ENCODE measurements at regions not wholly inside any gene's neighbourhood (a gene's known extent, or its start where the extent isn't known, plus 50 kb on each side); places are given as distances from the start of the nearest gene placed in this dataset.

DNA sequence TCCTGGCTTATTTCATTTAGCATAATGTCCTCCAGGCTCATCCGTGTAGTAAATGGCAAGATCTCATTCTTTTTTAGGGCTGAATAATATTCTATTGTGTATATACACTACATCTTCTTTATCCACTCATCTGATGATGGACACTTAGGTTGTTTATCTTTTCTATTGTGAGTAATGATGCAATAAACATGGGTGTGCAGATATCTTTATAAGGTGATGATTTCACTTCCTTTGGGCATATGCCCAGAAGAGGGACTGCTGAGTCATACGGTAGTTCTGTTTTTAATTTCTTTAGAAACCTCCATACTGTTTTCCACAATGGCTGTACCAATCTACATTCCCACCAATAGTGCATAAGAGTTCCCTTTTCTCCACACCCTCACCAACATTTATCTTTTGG, 317.6 kb upstream of the CNKSR2 start:
- DNase-seq = no peak

DNA sequence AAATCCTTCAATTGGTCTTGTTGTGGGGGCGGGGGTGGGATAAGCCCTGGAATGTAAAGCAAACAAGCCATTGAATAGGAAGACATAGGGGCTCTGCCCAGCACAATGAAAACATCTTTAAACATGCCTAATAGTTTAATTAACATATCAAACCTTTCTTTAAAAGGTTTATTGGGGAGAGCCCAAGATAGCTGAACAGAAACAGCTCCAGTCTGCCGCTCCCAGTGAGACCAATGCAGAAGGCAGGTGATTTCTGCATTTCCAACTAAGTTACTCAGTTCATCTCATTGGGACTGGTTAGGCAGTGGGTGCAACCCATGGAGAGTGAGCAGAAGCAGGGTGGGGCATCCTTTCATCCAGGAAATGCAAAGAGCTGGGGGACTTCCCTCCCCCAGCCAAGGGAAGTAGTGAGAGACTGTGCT, 327.2 kb upstream of the CNKSR2 start:
- DNase-seq = no peak

DNA sequence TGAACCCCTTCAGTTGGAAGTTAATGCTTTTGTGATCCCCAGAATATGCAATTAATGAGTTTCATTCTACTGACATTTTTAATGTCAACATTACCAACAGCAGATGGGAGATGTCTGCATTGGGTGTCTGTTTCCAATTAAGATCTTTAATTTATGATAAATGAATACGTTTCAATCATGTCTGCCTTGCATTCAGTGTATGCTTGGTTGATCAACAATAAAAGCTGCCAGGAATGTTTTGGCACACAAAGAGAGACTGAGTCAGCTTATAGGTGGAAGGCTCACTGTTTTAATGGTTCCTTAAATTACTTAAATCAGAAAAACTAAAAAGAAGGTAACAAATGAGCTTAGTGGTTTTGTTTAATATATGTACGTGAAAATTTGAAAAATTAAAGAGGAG, 359.9 kb upstream of the CNKSR2 start:
- no peak for DNase-seq

DNA sequence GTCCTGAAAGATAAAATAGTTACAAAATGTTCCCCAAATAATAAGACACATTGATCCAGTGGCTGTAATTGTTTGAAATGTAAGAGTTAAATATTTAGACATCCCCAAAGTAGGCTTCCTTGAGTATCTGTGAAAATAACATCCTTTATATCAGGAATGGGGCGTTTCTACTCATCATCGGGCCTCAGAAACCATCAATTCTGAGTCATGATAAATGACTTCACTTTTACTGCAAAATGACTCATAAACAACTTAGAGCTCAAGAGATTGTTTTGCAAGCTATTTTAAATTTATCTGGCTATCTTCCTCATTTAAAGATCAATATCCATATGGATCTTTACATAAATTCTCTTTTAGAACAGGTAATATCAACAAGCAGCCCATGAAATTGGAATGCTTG, 369.4 kb upstream of the CNKSR2 start:
- DNase-seq = no peak

DNA sequence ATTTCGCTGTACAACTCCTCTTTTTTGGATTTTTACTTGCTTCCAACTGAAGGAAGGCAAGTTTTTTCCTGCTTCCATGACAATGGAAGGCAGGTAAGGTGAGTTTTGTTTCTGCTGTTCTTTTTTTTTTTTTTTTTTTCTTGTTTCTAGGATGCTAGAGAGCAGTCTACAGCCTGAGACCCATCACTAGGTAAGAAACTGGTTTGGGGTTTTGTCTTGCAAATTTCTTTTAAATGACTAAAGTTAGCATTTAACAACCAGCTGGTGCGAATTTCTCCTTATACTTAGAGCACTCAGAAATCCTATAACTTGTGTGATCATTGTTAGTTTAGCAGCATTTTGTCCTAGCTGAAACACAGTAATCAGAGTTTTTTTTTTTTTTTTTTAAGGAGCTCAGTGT, 378.4 kb upstream of the CNKSR2 start:
- no peak for DNase-seq

DNA sequence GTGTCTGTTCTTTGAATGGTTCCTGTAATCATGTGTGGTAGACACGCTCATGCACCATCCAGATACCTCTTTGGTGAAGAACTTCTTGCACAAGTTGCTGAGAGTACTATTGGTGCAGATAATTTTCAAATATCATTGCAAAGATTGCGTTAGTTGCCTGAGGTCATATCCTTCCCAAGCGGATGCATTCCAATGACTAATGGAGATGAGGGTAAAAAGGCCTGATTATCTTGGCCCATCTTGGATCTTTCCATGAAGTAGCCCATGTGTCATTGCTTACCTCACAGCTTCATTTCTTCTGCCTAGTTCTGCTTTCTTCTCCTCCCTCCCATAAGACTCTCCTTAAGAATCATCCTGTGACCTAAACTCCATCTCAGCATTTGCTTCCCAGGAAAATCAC, 384.9 kb upstream of the CNKSR2 start:
- DNase-seq = no peak

DNA sequence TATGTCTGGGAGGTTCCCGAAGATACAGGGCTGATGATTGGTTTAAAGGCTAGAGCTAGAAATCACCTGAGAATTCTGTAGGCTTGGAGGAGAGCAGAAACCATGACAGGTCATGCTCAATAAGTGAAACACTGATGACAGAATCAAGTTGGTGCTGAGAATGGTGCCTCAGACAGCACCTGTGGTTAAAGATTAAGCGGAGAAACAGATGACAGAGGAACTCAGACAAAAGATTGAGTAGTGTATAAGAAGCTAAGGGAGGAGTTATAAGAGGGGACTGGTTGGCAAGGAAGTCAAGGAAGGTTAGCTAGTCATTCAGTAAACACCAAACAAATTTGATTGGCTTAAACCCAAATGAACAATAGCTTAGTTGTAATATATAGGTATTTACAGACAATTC, 385.4 kb upstream of the CNKSR2 start:
- DNase-seq = no peak

DNA sequence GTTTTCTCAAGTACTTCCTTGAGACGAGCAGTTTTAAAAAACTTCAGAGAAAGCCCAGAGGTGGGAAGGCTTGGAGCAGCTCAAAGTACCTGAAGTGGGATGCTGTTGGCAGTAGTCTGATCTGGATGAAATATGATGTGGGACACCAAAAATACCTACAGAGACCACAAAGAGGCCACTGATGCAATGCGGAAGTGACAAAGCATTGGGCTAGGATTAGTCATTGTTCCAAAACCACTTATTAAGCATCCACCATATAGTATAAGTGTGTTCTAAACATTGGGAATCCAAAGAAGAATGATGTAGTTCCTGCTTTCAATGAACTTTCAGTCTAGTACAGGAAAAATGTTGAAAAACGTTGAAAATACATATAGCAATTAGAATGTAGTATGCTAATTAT, 386.1 kb upstream of the CNKSR2 start:
- no peak for DNase-seq

DNA sequence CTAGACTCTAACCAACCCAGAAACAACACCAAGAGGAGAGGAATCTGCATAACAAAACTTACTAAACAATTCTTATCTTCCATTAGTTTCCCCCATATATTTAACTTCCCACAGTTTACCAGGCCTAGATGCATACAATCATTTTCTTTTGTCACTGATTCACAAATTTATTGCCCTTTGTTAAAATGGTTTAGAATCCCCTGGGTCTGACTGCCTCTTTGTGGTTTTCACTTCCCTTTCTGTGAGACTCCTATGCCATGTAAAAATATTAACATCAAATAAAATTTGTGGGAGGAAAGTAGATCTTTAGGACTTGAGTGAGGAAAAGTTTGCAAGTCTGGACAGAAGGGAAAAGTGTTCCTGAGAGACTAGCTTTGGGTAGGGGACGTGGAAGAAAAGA, 393.8 kb upstream of the CNKSR2 start:
- no peak for DNase-seq

DNA sequence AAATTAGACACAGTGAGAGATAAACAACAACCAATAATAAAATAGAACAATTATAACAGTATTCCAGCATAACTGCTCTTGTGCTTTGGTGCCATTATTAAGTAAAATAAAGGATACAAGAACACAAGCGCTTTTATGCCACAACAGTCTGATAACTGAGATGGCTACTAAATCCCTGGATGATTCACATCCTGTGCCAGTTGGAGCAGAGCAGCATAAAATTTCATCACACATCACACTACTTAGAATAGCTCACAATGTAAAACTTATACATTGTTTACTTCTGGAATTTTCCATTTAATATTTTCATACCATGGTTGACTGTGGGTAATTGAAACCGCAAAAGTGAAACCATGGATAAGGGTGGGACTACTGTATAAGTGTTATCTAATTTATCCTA, 399.9 kb upstream of the CNKSR2 start:
- no peak for DNase-seq

DNA sequence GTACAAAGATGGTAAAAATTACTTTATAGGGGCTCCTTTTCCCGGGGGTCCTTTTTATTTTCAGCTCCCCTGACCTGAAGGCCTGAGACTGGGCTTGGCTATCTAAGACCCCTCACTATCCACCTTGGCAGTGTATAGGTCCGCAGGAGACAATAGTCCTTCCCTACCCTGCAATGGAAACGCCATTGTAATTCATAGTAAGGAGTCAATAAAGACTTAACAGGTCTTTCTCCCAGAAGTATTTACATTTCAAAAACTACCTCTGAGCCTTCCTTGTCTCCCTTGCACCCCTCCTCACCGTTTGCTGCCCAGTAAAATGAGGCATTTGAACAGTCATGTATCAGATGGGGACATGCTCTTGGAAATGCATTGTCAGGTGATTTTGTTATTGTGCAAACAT, 401.2 kb upstream of the CNKSR2 start:
- no peak for DNase-seq

DNA sequence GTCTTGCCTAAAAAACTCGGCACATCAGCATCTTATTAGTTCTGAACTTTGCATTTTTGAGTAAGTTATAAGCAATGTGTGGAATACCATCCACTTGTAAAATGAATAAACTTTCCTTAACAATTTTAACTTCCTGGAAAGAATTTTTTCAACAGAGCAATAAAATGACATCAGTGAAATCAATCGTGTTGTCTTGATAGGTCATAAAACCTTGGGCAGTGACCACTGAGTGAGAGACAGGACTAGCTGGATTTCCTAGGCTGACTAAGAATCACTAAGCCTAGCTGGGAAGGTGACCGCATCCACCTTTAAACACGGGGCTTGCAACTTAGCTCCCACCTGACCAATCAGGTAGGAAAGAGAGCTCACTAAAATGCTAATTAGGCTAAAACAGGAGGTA, 403.0 kb upstream of the CNKSR2 start:
- DNase-seq = no peak

DNA sequence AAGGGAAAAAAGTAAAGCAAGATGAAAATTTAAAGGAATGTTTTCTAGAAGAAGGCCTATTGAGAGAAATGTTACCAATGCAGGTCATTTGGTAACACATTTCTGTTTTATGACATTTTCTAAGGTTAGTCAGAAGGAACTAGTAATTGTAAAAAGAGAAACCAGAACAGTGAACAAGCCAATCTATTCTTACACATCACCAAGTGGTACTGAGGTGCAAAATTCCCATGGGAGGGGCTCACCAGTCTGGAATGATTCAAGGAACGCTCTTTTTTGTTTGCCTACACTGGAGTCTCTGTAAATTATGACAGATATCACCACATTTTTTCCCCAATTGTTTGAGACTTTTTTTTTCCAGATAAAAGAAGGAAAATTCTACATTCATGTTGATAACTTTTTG, 404.7 kb upstream of the CNKSR2 start:
- no peak for DNase-seq

DNA sequence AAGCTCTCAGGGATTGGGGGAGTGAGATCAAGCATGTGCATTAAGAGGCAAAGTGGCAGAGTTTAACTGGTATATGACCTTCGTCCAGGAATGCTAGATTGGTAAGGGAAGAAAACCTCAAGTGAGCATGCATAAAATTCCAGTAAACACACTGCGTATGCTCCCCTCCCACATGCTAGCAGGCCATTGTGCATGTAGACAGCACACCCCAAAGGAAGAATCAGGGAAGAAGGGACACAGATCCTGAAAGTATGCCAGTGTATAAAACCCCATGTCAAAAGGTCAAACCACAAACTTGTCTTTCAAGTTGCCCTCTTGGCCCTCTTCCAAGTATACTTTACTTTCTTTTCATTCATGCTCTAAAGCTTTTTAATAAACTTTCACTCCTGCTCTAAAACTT, 405.2 kb upstream of the CNKSR2 start:
- no peak for DNase-seq

DNA sequence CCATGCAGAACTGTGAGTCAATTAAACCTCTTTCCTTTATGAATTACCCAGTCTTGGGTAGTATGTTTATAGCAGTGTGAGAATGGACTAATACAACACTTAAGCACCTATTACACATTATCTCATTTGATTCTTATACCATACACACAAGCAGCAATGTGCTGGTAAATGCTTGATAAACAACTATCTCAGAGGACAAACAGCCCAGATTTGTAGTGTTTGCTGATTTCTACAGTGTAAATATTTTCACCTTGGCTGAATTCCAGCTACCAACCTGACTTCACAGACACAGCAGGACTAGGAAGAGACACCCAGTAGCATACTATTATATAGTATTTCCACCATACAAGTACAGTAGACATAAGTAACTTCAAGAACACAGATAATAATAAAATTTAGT, 406.5 kb upstream of the CNKSR2 start:
- no peak for DNase-seq

DNA sequence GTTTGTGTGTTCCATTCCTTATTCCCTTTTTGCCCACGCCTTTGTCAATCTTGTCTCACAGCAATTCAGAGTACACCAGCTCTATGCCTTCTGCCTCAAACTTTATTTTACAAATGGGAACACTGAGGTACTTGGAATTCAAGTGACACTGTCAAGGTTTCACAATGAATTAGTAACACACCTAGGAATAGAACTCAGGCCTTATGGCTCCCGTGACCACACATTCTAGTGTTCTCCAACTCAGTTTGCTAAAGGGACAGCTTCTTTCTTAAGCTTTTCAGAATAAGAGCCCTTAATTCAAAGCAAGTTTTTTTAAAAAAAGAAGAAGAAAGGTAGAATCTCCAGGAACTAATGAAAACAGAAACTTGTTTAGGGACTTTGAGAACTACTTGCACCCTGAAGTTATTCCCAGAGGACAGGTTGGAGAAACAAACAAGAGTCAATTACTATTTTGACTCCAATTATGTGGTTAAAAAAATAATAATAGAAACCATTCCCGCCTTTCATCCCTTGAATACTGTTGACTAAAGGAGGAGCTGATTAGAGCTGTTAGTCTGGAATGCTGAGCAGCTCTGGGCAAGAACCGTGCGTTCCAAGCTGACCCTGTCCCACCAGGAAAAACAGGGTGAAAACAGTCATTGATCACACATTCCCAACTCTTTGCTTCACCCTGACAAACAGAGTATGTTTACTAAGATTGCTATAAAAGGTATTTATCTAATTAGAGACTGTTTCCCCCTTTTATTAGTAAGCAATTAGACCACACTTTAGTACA, 408.8 kb upstream of the CNKSR2 start:
- DNase-seq = no peak

DNA sequence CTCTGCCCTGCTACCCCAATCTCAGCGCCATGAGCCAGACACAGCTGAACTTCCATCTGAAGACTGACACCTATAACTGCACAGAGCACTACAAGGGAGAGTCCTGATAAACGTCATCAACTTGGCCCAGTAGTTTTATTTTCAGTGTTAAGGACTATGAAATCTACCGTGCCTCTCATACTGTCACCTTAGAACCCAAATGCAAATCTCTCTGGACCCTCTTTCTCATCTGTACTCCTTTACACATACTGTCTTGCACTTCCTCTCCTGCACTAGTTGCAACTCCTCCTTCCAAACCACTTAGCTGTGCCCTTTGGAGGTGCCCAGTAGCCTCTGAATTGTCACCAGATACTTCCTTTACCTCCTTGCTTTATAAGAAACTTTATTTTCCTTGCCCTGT, 420.2 kb upstream of the CNKSR2 start:
- no peak for DNase-seq

DNA sequence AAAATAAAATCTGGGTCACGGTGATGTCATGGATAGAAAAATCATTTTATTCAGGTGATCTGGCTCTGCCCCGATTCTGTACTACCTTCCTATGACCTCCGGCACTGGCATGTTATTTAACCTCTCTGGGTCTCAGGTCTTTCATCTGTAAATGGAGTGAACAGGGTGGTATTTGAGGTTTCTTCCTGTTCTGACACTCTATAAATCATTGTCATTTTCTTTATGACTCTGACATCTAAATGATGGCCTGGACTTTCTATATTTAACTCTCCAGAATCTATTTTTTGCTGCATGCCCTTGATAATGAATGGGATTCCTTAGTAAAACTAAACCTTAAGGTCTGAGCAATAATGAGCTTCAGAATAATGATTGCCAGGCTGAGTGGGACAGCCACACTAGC, 422.0 kb upstream of the CNKSR2 start:
- DNase-seq = no peak

DNA sequence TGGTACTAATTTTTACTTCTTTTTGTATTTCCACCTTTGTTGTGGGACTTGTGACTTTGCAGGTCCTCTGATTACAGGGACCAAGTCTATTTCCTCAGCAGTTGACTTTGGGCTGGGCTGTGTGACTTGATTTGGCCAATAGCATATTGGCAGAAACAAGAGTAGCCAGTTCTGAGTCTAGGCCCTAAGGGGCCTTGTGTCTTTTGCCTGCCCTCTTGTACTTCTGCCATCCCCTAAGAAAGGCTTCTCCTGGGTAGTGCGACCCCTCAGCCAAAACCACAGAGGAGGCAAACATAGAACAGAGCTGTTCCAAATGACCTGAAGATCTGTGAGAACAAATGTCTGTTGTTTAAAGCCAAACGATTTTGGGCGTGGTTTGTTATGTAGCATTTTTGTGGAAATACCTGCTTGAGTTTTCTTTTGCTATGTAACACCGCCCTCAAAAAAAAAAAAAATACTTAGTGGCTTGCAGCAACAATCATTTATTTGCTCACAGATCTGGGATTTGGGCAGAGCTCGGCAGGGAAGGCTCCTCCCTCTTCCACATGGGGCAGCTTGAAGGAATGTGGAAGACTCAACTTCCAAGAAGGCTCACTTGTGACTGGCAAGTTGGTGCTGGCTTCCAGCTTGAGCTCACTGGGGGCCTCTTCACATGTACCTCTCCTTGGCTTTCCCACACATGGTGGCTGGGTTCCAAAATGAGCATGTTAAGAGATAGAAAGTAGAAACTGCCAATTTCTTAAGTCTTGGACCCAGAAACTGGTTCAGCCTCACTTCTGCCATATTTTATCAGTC, 423.0 kb upstream of the CNKSR2 start:
- no peak for DNase-seq

DNA sequence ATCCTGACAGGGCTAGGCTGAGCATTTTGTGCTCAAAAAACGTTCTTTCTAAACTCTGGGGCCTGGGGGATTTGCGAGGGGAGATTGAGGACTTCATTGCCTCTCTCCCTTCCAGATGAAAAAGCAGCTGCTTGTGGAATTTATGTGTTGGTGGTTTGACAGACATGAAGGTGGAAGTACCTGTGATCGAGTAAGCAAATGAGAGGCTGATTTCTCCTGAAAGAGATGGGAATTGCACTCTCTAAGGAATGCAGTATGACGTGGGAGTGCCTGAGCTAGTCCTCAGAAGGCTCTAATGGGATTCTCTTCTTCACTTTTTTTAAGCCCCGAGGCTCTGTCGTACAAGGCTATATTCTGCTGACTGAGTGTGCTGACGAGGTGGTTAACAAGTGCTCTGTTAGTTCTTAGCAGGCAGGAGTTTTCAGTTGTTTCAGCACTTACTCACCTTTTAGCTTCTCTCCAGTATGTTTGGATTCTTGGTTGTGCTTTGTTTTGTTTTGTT, 426.8 kb upstream of the CNKSR2 start:
- DNase-seq = no peak

DNA sequence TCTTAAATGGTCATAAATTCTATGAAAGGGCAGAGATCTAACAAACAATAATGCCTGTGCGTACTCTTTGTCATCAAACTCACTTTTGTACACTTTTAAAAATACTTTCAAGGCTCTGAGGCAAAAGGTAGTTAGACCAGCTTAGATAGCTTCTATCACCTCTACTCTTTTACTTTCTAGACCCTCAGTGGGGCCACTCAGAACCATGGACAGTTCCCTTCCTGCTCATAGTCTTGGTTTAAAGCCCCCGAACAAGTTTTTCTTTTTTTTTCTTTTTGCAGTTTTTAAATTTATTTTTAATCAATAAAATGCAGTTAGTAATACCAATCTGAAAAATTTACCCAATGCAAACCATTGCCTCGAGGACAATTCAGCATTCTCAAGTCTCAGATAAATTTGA, 460.5 kb upstream of the CNKSR2 start:
- DNase-seq = no peak

DNA sequence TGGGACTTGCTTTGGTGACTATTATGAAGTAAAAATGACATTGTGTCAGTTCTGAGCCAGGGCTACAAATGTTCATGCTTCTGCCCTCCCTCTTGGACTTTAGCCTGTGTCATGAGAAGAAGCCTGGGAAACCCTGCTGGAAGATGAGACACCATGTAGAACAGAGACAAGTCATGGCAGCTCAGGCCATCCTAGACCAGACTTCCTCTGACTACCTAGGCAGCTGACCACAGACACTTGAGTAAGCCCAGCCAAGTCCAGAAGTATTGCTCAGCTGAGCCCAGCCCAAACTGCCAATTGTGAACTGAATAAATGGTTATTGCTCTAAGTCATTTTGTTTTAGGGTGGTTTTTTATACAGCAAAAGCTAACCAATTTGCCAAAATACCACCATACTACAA, 467.6 kb upstream of the CNKSR2 start:
- no peak for DNase-seq

DNA sequence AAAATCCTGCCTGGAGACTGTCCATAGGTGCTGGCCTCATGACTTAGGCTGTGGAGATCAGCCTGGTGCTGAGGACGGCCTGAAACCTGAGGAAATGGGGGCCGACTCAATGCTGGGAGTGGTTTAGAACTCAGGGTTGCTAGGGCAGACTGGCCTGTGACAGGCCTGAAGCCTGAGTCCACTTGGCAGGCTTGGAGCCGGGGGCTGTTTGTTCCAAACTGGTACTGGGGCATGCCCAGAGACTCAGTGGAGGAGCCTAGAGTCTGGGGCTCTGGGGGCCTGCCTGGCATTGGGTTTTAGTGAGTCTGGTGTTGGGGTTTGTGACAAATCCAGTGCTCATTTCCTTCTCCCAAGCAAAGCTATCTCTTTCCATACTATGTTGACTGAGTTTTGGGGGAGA, 489.7 kb upstream of the CNKSR2 start:
- no peak for DNase-seq

DNA sequence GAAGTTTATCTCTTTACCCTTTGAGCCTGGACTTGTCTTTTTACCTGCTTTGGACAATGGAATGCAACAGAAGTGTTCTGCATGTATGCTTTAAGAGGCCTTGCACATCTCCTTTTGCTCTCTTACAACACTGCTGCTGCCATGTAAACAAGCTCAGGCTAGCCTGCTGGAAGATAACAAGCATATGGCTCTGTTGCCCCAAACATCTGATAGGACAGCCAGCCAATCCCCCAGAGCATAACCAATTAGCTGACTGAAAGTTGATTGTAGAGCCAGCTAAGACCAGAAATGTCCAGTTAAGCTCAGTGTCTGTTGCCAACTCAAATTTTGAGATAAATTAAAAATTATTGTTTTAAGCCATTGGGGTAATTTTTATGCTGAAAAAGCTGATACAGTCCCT, 510.6 kb upstream of the CNKSR2 start:
- DNase-seq = no peak

DNA sequence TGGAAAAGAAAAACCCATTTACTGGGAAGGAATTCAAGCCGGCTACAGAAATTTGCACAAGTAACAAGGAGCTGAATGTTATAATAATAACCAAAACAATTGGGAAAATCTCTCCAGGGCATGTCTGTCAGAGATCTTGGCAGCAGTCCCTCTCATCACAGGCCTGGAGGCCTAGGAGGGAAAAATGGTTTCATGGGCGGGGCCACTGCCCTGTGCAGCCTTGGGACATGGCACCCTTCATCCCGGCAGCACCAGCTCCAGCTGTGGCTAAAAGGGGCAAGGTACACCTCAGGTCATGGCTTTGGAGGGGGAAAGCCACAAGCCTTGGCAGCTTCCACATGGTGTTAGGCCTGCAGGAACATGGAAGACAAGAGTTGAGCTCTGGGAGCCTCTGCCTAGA, 513.1 kb upstream of the CNKSR2 start:
- no peak for DNase-seq

Measured in NK-92 treated with Interleukin-12 subunit alpha and Interleukin-12 subunit beta, amount 100 ng/mL, for 24 hours (cell line).